ENCODE measurements at regions not wholly inside any gene's neighbourhood (a gene's known extent, or its start where the extent isn't known, plus 50 kb on each side); places are given as distances from the start of the nearest gene placed in this dataset.
A peak's percentile ranks its signal among the peaks of the same experiment; 100 is the strongest.
"Not testable (repeated sequence)": the region's sequence is repeated elsewhere in the genome, so short reads cannot be mapped to it uniquely, and the experiment has no call there.

DNA sequence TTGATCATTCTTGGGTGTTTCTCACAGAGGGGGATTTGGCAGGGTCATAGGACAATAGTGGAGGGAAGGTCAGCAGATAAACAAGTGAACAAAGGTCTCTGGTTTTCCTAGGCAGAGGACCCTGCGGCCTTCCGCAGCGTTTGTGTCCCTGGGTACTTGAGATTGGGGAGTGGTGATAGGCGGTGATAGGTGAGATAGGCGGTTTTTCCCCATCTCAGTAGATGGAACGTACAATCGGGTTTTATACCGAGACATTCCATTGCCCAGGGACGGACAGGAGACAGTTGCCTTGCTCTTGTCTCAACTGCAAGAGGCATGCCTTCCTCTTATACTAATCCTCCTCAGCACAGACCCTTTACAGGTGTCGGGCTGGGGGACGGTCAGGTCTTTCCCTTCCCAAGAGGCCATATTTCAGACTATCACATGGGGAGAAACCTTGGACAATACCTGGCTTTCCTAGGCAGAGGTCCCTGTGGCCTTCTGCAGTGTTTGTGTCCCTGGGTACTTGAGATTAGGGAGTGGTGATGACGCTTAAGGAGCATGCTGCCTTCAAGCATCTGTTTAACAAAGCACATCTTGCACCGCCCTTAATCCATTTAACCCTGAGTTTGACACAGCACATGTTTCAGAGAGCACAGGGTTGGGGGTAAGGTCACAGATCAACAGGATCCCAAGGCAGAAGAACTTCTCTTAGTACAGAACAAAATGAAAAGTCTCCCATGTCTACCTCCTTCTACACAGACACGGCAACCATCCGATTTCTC is 86.2 kb downstream of the OR2B2 start:
- DNase-seq: not testable (repeated sequence)

DNA sequence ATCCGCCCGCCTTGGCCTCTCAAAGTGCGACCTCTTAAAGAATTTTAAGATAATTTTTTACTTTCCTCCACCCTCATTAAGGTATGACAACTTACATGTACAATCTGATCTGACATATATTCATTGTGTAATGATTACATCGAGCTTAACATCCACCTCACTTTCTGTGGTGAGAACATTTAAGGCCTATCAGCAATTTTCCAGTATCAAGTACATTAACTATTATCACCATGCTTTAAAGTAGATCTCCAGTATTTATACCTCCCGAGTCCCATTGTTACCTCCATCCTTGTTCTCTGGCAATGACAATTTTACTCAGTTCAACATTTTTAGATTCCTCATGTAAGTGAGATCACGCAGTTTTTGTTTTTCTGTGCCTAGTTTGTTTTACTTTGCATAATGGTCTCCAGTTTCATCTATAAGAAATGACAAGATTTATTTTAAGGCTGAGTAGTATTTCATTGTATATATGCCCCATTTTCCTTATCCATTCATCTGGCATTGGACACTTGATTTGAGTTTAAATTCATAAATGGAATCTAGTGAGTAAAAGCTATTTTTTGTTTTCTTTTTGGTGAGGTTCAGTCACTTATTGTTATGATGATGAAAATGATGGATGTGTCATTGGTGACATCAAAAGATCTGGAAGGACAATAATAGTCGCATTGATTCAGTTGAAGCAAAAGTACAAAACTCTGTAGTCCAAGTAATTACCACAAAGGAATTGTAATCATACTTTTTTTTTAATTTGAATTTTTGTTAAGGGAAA is 87.0 kb downstream of the OR2B2 start:
- no peak for DNase-seq

DNA sequence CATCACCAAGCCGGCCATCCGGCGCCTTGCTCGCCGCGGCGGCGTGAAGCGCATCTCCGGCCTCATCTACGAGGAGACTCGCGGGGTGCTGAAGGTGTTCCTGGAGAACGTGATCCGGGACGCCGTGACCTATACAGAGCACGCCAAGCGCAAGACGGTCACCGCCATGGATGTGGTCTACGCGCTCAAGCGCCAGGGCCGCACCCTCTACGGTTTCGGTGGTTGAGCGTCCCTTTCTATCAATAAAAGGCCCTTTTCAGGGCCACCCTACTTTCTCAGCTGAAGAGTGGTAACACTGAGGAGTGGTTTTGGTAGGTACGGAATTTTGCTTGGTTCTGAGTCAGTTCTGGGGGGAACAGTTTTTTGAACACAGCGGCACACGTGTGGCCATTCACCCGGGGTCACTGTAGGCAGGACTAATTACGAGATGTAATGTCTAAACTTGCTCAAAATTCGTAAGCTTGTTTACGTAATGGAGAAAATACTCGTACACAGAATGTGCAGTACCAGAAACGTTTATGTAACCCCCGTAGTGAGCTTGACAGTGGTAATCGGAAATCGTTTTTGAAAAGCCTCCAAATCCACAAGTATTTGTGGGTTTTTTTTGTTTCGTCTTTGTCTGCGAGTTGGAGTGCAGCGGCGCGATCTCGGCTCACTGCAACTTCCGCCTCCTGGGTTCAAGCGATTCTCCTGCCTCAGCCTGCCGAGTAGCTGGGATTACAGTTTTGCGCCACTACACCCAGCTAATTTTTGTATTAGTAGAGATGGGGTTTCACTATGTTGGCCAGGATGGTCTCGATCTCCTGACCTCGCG is 87.8 kb downstream of the OR2B2 start:
- DNase-seq: peak in 1 of 2 donors; percentile 46

DNA sequence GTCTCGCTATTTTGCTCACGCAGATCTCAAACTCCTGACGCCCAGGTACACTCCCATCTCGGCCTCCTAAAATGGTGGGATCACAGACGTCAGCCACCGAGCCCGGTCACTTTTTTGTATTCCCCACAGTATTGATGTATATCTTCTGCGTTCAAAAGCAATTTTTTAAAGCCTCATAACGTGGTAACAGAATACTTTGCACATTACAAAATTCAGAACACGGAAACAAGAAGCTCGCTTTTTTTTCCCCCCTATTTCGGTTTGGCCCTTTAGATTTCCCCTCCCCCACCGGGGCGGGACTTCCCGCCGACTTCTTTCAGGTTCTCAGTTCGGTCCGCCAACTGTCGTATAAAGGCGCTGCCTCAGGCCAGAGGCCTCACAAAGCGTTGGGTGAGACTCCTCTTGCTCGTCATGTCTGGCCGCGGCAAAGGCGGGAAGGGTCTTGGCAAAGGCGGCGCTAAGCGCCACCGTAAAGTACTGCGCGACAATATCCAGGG is 88.4 kb downstream of the OR2B2 start:
- DNase-seq: peak; percentile 32 to 51

DNA sequence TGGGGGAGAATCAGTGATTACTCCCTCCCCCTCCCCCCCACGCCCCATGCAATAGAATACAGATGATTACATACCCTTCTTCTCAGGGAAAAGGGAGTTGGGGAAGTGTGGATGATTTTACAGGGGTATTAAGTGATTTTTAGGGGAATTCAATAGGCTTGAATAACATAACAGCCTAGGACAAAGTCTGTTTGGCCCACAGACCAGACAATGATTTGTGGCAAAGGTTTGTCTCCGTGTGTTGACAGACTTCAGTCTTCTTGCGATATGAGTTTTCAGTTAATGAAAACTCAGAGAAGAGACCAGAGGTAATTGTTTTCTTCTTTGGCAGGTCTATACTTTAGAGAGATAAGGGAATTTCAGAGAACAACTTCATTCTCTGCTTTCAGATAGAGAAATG is 95.3 kb downstream of the OR2B2 start:
- DNase-seq: no peak

DNA sequence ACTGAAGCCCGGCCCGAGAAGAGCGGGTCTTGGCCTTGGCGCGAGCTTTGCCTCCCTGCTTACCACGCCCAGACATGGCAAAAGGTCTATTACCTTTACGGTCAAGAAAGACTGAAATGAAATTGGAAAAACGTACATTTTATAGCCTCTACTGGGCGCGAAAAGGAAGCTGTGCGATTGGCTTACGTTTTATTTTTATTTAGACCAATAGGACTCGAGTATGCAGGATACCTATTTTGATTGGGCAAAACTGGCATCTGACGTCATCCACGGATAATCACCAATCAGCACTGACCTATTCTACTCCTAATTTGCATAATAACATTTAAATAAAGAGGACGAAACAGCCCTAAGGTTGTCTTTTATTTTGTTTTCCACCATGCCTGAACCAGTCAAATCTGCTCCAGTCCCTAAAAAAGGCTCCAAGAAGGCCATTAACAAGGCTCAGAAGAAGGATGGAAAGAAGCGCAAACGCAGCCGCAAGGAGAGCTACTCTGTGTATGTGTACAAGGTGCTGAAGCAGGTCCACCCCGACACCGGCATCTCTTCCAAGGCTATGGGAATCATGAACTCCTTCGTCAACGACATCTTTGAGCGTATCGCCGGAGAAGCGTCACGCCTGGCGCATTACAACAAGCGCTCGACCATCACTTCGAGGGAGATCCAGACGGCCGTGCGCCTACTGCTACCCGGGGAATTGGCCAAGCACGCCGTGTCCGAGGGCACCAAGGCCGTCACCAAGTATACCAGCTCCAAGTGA is 97.4 kb downstream of the OR2B2 start:
- DNase-seq: peak; percentile 61 to 85

DNA sequence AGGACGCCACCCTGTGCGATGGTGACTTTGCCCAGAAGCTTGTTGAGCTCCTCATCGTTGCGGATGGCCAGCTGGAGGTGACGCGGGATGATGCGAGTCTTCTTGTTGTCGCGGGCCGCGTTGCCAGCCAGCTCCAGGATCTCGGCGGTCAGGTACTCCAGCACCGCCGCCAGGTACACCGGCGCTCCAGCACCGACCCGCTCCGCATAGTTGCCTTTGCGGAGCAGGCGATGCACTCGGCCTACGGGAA is 97.9 kb downstream of the OR2B2 start:
- DNase-seq: not testable (repeated sequence)

DNA sequence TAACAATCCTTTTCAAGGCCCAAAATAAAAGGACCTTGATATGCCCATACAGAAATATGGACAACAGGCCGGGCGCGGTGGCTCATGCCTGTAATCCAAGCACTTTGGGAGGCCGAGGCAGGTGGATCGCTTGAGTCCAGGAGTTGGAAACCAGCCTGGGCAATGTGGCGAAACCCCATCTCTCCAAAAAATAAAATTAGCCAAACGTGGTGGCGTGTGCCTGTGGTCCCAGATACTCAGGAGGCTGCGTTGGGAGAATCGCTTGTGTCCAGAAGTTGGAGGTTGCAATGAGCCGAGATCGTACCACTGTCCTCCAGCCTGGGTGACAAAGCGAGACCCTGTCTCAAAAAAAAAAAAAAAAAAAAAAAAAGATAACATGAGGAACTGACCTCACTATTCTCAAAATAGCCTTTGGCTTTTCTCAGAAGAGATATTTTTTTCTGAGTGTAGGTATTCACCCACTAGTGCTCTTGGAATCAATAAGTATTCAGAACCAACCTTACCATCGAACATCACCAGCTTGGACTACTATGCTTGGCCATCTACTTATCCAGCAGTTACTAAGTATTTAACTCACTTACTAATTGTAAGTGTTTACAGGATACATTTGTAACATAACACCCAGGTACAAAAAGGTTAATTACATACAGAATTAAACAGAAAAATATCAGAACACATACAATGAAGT is 99.2 kb downstream of the OR2B2 start:
- DNase-seq: no peak

DNA sequence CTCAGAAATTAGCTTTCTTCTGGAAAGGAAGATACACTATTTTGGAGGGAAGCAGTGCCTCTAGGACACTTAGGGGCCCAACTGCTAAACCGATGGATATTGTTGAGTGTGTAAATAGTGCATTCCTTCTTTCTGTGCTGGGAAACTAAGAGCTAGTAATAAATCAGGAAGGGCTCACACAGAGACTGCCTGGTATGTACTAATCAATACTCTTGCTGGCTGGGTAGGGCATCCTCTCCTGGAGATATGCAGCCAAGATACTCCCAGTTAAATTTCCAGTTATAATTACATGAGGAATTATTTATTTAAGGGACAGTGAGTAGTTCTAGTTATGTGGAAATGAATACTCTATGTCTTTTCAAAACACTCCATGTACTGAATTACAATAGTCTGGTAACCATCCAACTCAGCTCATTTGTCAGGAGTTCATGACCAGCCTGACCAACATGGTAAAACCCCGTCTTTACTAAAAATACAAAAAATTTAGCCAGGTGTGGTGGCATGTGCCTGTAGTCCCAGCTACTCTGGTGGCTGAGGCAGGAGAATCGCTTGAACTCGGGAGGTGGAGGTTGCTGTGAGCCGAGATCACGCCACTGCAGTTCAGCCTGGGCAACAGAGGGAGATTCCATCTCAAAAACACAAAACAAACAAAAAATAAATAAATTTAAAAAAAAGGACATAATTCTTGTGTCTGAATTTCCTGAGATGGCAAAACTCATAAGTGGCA is 100.0 kb downstream of the OR2B2 start:
- no peak for DNase-seq

DNA sequence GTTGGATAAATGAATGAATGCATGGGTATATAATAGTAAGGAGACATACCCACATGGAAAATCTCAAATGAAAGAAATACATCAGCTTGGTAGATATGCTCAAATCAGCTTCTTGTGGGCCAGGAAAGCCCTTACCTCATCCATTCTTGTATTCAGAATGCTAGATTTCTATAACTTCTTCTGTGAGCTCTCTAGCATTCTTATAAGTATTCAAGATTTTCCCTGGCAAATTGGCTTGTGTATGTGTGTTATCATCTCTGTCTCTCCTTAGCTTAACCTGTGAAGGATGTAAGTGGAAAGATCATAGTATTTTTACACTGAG is 100.8 kb downstream of the OR2B2 start:
- DNase-seq: no peak

DNA sequence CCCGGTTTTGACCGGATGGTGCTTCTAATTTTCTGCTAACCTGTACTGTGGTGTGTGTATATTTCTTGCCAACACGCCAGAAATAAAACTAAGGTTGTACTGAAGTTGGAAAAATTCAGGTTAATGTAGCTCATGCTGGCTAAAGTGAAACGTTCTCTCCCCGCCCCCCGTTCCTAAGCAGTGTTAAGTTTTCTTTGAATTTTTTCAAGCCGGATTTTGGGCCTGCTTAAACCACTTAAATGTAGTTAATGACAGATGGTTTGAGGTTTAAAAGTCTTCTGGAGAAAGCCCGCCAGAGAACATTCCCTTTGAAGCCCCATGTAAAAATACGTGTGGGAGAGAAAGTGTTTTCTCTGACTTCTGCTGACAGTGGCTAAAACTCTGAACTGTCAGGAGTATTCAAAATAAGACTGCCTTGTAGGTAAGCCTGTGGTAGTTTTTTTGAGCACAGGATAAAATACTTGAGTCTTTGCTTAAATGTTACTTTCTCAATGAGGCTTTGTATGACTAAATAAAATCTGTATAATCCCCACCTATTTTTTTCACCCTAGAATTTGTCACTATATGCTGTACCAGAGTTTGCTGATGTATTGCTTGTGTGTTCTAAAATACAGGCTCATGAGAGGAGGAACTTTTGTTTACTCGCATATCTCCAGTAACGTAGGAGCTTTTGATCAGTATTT is 101.3 kb downstream of the OR2B2 start:
- DNase-seq: no peak

DNA sequence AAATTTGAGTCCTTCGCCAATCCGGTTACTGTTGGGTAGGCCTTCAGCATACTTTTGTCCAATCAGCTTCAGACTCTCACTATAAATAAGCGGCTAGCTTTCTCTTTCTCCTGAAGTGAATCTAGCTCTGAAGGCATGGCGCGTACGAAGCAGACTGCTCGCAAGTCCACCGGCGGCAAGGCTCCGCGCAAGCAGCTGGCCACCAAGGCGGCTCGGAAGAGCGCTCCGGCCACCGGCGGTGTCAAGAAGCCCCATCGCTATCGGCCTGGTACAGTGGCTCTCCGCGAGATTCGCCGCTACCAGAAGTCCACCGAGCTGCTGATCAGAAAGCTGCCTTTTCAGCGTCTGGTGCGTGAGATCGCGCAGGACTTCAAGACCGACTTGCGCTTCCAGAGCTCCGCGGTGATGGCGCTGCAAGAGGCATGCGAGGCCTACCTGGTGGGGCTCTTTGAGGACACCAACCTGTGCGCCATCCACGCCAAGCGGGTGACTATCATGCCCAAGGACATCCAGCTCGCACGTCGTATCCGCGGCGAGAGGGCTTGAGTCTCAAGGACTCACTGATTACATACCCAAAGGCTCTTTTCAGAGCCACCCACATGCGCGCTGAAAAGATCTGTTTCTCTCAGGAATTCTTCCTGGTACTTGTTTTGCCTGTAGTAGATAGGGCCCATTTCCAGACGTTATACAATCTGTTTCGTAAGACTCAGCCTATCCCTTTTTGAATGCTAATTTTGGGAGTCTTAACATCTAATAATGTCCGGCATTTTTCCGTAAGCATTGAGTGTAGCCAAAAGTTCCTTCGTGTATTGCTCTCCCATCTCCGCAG is 102.0 kb downstream of the OR2B2 start:
- peak; percentile 85 to 95 for DNase-seq

DNA sequence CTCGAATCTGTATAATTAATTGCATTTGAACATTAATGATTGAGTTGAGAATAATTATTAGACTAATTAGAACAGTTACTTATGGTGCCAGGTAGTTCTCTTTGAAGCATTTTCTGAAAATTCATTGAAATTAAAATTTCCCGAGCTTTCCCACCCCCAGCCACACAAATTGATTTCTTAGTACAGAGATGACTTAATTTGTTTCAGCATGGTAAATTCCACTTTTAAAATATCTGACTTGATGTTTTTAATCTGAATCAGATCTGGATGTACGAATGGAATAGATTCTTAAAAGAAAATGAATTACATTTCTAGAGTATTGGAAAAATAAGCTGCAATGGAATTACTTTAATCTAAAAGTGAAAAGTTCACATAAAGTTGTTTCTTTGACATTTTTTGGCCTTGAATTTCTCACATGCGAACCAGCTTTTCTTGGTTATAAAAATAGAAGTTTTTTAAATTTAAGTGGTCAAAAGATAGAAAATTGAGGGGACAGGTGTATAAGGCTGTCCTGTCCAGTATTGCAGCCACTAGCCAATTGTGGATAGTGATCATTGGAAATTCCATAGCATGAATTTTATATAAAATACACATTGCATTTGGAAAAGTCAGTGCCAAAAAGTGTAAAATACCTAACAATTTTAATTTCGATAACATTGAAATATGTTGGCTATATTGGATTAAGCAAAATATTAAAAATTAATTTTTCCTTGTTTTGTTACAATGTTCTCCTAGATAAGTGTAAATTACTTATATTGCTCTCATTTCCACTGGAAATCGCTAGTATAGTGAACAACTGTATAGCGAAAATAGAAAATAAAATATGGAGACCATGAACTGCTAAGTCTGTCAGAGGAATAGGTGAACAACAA is 102.9 kb downstream of the OR2B2 start:
- DNase-seq: no peak

DNA sequence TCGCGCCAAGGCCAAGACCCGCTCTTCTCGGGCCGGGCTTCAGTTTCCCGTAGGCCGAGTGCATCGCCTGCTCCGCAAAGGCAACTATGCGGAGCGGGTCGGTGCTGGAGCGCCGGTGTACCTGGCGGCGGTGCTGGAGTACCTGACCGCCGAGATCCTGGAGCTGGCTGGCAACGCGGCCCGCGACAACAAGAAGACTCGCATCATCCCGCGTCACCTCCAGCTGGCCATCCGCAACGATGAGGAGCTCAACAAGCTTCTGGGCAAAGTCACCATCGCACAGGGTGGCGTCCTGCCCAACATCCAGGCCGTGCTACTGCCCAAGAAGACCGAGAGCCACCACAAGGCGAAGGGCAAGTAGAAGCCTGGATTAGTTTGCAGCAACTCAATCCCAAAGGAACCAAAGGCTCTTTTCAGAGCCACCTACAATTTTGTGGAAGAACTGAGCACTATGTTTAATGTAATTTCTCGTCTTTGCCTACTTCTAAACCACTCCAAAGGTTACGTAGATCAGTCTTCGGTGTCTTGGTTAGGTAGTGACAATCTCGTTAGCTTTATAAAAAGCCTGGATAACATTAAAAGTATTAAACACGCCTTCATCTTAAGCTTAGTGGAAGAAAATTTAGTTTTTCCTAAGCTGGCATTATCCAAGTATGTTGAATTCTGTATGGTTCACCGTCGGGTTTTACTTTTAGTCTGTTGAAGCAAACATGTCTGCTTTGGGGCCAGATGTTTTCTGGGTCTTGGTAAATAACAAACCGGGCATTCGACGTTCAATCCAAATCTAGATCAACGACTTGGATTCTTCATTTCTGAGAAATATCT is 103.7 kb downstream of the OR2B2 start:
- peak; percentile 21 to 37 for DNase-seq

DNA sequence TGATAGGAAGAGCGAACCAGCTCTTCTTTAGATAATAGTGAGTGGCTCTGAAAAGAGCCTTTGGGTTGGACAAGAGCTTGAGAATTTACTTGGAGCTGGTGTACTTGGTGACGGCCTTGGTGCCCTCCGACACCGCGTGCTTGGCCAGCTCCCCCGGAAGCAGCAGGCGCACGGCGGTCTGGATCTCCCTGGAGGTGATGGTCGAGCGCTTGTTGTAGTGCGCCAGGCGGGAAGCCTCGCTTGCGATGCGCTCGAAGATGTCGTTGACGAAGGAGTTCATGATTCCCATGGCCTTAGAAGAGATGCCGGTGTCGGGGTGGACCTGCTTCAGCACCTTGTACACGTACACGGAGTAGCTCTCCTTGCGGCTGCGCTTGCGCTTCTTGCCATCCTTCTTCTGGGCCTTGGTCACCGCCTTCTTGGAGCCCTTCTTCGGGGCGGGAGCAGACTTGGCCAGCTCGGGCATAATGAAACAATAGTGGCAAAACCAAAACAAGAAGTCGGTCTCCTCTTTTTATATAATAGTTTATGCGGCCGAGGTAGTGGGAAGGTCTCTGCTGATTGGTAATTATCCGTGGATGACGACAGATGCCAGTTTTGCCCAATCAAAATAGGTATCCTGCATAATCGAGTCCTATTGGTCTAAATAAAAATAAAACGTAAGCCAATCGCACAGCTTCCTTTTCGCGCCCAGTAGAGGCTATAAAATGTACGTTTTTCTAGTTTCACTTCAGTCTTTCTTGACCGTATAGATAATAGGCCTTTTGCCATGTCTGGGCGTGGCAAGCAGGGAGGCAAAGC is 104.6 kb downstream of the OR2B2 start:
- peak; percentile 53 to 96 for DNase-seq

DNA sequence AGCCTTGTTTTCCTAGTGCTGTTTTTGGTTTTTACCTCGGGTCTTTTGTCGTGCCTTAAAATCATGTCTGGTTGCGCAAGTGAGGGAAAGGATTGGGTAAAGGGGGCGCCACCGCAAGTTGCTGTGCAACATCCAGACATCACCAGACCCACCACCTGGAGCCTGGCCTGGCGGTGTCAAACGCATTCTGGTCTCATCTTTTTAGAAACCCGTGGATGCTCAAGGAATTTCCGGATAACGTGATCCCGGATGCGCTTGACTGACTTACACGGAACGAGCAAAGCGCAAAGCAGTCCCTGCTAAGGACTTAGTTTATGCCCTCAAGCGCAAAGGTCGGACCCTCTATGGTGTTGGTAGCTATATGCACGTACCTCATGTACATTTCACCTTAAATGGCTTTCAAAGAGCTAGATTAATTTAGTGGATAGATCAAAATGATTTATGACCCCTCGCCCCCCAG is 105.2 kb downstream of the OR2B2 start:
- DNase-seq: peak in 1 of 2 donors; percentile 27

DNA sequence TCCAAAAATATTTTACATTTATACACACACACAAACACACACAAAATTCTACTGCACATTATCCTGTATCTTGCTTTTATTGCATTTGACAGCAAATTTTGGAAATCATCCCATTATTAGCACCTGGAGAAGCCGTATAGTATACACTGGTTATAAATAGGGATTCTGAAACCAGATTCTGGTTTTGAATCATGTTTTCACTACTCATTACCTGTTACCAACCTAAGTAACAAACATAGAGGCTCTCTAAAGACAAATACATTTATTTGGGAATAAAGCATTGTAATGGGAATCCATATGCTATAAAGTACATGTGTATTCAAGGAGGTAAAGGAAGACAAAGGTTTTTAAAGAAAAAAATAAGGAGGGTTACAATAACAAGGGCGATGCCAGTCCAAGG is 106.8 kb downstream of the OR2B2 start:
- no peak for DNase-seq

Data from bone marrow (tissue), 2 donors.